ENCODE measurements at regions not wholly inside any gene's neighbourhood (a gene's known extent, or its start where the extent isn't known, plus 50 kb on each side); places are given as distances from the start of the nearest gene placed in this dataset.

- Histone ChIP-seq H4K5ac (ENCODE audit: insufficient read length, low read depth, low read length) (no peak overlapping the region), H2BK15ac (ENCODE audit: low read depth, low read length) (no peak overlapping the region), H3K14ac (ENCODE audit: insufficient read depth, low read length) (no peak overlapping the region), H2BK20ac (ENCODE audit: low read depth, low read length, poor library complexity, severe bottlenecking) (no peak overlapping the region), H2BK5ac (ENCODE audit: insufficient read length, low read length) (no peak overlapping the region), H2AFZ (ENCODE audit: low read length) (no peak overlapping the region), H4K20me1 (ENCODE audit: control insufficient read depth, insufficient read depth, insufficient read length) (no peaks in the 10 kb centered on the region), H3T11ph (ENCODE audit: low read length) (no peak overlapping the region), H2AK5ac (ENCODE audit: insufficient read length, low read length) (no peak overlapping the region), H3K9ac (ENCODE audit: extremely low read depth, insufficient read length, low read length) (no peak overlapping the region), H3K23ac (ENCODE audit: insufficient read length, low read depth, low read length) (no peak overlapping the region), H2BK120ac (ENCODE audit: low read depth, low read length, poor library complexity, severe bottlenecking) (no peak overlapping the region), H3K4me2 (ENCODE audit: insufficient read depth, insufficient read length, low read length) (no peak overlapping the region), H3K23me2 (ENCODE audit: insufficient read length, low read depth, low read length, poor library complexity, severe bottlenecking) (no peaks in the 10 kb centered on the region), H3K79me1 (ENCODE audit: insufficient read depth, low read depth, low read length, poor library complexity, severe bottlenecking) (no peaks in the 10 kb centered on the region), H3K27me3 (ENCODE audit: insufficient read depth, low read length) (no peaks in the 10 kb centered on the region), H3K18ac (ENCODE audit: insufficient read length, low read depth, low read length) (no peak overlapping the region), H3K9me3 (ENCODE audit: control insufficient read depth, low read depth, low read length) (no peaks in the 10 kb centered on the region), H4K8ac (replicated peaks; ENCODE audit: insufficient read length, low read depth, low read length) (no peak overlapping the region), H2BK12ac (ENCODE audit: insufficient read length, low read depth, low read length) (no peak overlapping the region), H3K27ac (ENCODE audit: insufficient read length, low read depth, low read length) (no peak overlapping the region), H3K4ac (ENCODE audit: low read depth, low read length) (no peak overlapping the region), H3K79me2 (ENCODE audit: insufficient read depth, low read length) (no peaks in the 10 kb centered on the region), H3K4me1 (ENCODE audit: insufficient read depth, low read length) (no peaks in the 10 kb centered on the region), H4K91ac (ENCODE audit: insufficient read length, low read depth, low read length) (no peak overlapping the region), H3K56ac (ENCODE audit: insufficient read length, low read depth, low read length) (no peak overlapping the region)
- H3K27me3 Mint-ChIP-seq (ENCODE audit: low read depth) = no peaks in the 10 kb centered on the region
- H3K27ac Mint-ChIP-seq = no peak overlapping the region
- TF ChIP-seq, protein P1, sequence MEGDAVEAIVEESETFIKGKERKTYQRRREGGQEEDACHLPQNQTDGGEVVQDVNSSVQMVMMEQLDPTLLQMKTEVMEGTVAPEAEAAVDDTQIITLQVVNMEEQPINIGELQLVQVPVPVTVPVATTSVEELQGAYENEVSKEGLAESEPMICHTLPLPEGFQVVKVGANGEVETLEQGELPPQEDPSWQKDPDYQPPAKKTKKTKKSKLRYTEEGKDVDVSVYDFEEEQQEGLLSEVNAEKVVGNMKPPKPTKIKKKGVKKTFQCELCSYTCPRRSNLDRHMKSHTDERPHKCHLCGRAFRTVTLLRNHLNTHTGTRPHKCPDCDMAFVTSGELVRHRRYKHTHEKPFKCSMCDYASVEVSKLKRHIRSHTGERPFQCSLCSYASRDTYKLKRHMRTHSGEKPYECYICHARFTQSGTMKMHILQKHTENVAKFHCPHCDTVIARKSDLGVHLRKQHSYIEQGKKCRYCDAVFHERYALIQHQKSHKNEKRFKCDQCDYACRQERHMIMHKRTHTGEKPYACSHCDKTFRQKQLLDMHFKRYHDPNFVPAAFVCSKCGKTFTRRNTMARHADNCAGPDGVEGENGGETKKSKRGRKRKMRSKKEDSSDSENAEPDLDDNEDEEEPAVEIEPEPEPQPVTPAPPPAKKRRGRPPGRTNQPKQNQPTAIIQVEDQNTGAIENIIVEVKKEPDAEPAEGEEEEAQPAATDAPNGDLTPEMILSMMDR (conservative IDR thresholded peaks at IDR 0.05) = no peak
- H3K4me3 Mint-ChIP-seq = no peak overlapping the region
- H3K9me3 Mint-ChIP-seq = peaks cover 0 to 9% of the 10 kb centered on the region in 2 experiments; a peak in 3 of 5 replicates
- WGBS (ENCODE audit: extremely low coverage, insufficient read length, low lambda C conversion rate) = no CpG with 5 or more reads among the region's 1 CpG
- H3K4me1 Mint-ChIP-seq = peaks cover 33 to 34% of the 10 kb centered on the region in 2 experiments
- no peak for DNase-seq
- peaks cover 0 to 9% (median 0%) of the 10 kb centered on the region in 3 experiments; a peak in 3 of 7 replicates for H3K36me3 Mint-ChIP-seq (ENCODE audit: insufficient read depth in 1 of 3, low read depth in 3 of 3)
These were observed 124.7 kb upstream of the SEMA6A start for GRCh38 chr5:116699332-116699731.
